GM12873 (cell line): ENCODE measurements at regions not wholly inside any gene's neighbourhood (a gene's known extent, or its start where the extent isn't known, plus 50 kb on each side); places are given as distances from the start of the nearest gene placed in this dataset.

Experiments used
- CTCF ChIP-seq: IDR thresholded peaks from 2 replicates; pipeline ENCODE4 v1.5.1; 2012; ENCODE audit warnings: low read depth, mild to moderate bottlenecking, moderate library complexity, low read length, control low read depth; ENCODE audit not compliant: insufficient read depth; ENCODE audit errors: missing control alignments

DNA sequence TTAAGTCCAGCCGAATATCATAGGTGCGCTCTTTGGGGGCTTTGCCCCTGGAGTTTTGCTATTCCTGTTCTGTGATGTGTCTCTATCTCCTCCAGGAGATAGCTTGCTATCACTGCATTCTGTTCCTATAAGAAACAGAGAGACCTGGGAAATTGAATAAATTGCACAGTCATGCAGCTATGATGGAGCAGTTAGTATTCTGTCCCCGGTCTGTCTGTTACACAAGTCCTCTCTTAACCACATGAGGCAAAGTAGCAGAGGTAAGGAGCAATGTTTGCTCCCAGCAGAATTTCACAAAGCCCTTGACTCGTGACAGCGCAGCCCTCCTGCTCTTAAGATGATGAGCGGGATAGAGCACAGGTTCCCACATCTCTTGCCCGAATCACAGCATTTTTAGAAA lies 63.9 kb upstream of the GRHL3 start:
- TF ChIP-seq CTCF: no peak

GRCh38 chr1:24254783-24255182 lies 64.4 kb upstream of the GRHL3 start:
- no peak for TF ChIP-seq CTCF

- peak; percentile 40 for TF ChIP-seq CTCF
These were observed 65.6 kb upstream of the GRHL3 start for GRCh38 chr1:24253571-24253970.

DNA sequence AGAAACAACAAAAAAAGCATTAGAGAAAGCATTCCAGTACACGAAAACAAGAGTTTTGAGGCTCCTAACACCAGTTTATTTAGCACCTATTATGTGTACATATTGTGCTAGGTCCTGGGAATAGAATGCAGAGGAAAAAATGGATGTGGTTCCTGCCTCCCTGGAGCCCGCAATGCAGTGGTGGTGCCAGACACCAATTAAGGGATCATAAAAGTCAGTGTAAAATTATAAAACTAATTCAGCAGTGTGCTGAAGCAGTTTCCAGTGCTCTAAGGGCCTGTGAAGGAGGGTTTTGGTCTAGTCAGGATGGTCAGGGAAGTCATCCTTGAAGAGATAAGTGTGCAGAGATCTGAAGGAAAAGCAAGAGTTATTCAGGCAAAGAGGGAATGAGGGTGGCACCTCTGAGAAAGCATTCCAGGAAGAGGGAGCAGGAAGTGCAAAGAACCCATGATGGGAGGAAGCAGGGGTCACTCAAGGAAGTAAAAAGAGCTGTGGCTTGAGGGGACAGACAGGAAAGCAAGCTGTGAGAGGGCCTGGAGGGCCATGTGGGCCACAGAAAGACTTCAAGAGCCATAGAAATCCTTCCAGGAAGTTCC lies 65.2 kb upstream of the IFNLR1 start:
- TF ChIP-seq CTCF: no peak

DNA sequence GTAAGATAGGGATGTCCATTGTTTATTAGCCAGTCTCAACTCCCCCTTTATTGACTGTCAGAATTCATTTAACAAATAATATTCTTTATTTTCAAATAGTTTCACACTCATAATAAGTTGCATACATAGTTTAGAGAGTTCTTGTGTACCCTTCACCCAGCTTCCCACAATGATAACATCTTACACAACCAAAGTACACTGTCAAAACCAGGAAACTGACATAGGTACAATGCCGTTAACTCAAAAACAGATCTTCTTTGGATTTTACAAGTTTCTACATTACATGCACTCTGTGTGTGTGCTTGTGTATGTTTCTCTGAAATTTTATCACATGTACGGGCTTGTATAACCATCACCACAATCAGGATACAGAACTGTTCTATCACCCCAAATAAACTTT lies 64.4 kb upstream of the IFNLR1 start:
- TF ChIP-seq CTCF: no peak

DNA sequence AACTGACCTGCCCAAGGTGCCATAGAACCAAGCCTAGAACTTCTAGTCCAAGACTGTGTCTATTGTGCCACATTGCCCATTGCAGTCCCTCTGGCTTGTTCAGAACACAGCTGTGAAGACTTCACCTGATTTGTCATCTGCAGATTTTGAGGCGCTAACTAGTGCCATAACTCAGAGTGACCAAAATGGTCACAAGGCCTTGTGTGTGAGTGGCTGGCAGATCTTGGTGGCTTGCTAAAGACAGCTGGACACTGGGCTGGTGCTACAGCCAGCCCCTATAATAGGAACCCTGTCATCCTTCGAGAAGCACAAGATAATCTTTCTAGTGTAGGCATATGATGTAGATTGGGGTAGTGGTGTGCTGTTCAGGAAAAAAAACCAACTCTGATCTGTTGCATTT lies 63.7 kb upstream of the IFNLR1 start:
- no peak for TF ChIP-seq CTCF

GRCh38 chr1:24250224-24250623 lies 63.1 kb upstream of the IFNLR1 start:
- no peak for TF ChIP-seq CTCF
